HG03354 (cell line): ENCODE measurements at regions not wholly inside any gene's neighbourhood (a gene's known extent, or its start where the extent isn't known, plus 50 kb on each side); places are given as distances from the start of the nearest gene placed in this dataset.

Experiments
- ATAC-seq: cut with Tn5 transposase; IDR thresholded peaks from one replicate; pipeline ENCODE4 v1.9.1; 2021; ENCODE audit warnings: mild to moderate bottlenecking; ENCODE audit not compliant: unreplicated experiment, poor library complexity, severe bottlenecking

DNA sequence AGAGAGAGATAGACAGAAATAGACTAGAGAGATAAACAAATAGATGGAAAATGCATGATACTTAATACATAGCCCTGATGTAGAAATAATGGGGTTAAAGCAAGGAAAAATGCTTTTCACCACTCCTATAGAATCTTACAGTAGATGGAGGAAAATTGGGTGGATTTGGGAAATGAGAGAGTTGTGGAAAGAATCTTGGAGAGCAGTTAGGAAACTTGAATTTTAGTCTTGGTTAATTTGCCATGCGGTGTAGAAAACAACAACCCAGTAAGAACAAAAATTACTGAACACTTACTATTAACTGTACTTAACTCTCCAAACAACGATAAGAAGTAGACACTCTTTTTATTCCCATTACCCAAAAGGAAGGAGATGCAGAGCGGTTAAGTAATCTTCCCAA is 329.8 kb downstream of the ZNF608 start:
- no peak for ATAC-seq

GRCh38 chr5:124414973-124415372 is 331.5 kb downstream of the ZNF608 start:
- ATAC-seq: no peak

DNA sequence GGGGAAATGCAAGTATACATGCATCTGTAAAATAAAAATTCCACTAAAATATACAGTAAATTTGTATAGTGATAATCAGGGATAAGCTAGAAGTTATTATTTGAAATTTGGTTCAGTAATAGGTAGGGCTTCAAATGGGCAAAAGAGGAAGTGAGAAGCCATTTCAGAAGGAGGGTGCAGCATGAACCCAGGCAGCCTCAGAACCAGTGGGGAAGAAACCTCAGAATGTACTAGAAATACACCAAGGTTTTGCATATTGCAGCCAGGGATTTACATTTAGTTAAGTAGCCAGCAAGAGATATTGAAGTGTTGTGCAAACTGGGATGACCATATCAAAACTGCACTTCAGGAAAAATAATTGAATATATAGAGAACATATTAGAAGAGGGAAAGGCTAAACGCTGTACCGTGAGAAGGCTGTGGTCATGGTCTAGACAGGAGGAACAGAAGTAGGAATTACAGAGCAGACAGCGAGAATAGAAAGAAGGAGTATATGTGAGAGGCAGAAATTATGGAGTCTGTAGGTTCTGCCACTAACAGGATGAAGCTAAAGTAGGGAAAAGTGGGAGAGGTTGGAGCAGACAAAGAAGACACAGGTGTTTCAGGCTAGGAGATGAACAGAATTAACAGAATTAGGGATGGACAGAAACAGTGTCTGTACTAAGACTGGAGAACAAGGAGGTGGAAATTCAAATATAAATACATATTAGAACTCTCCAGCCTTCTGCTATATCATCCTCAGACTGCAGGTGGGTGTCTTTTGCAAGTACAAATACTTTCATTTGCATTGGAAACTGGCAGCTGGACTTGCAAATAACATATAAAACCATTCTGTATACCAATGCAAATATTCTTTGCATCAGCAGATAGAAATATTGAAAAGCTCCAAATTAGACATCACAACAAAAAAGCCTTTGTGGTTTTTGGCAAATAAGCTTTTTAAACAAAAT is 335.6 kb downstream of the ZNF608 start:
- ATAC-seq: peak; percentile 87

DNA sequence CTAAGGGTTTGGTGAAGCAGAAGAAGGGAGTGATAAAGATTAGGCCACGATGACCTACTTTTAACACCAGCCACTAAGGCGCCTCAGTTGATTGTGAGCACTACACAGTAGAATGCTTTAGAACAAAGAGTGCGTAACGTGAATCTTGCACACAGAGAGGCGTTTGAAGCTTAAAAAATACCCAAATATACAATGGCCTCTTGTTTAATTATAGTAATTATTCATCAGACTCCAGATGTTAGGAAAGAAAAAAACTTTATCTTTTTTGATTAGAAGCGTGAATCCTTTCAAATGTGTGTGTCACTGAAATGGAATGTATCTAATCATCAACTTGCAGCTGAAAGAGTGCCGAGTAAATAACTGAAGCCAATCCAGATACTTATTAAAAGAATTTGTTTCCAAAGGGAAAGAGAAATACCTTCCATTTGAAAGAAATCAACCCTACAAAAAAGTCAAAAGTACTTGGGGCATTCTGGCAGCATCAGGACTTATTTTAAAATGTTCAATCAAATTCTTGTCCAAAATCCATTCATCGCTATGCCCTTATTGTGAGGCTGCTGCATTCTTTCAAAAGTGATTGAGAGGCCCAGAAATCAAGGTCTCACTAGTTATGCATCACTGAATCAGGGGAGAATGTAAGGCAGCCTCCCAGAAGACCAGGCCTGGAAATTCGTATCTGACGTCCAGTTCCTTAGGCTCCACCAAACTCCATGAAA is 337.5 kb downstream of the ZNF608 start:
- ATAC-seq: no peak

GRCh38 chr5:124404796-124405195 is 341.6 kb downstream of the ZNF608 start:
- ATAC-seq: no peak

GRCh38 chr5:124403281-124403680 is 343.2 kb downstream of the ZNF608 start:
- ATAC-seq: no peak

GRCh38 chr5:124402144-124402581 is 344.3 kb downstream of the ZNF608 start:
- no peak for ATAC-seq

DNA sequence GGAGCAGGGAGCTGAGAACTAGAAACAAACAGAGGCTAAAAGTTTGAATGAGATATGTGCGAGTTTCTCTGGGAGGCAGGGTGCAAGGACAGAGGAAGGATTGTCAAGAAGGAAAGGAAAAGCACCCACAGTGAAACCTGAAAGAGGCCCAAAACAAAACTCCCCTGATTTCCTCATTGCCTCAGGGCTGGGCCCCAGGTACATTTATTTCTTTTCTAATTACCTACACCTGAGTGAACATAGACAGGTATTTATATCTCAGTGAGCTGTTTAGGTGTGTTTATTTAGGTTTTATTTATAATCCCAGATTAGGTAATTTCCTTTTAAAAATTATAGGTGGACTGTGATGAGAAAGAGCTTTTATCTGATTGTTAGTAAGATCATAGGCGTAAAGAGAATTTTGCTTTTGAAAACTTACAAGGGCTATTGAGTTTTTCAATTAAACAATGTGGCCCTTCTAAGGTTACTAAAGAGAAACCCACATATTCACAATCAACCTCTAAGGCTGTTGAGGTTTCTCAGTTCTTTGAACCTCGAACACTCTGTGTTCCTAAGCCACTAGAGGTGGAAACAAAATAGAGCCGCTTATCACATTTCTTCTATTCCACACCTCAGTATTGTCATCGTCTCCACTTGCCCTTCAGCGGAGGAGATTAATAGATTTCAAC is 344.8 kb downstream of the ZNF608 start:
- no peak for ATAC-seq

DNA sequence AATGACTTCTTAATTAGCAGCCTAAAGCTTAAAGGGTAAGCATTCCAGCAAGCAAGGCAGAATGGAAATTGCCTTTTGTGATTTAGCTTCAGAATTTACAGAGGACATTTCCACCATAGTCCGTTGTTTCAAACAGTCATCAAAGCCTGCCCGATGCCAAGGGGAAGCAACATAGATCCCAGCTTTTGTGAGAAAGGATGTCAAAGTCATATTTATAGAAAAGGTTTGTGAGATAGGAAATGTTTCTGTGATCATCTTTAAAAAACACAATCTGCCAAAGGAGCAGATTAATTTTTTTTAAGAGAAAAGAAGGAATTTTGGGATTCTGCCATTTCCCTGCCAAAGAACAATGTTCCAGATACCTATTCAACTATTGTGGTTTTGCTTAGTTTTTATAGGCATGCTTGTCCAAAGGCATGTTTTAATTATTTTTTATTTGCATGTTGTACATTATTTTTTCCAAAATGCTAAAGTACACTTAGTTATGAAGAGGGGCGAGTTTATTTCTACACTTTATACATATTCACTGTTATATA is 346.9 kb downstream of the ZNF608 start:
- ATAC-seq: no peak

- no peak for ATAC-seq
Observed at GRCh38 chr5:124398460-124398859, 348.0 kb downstream of the ZNF608 start.

GRCh38 chr5:124397317-124397716 is 349.1 kb downstream of the ZNF608 start:
- no peak for ATAC-seq

DNA sequence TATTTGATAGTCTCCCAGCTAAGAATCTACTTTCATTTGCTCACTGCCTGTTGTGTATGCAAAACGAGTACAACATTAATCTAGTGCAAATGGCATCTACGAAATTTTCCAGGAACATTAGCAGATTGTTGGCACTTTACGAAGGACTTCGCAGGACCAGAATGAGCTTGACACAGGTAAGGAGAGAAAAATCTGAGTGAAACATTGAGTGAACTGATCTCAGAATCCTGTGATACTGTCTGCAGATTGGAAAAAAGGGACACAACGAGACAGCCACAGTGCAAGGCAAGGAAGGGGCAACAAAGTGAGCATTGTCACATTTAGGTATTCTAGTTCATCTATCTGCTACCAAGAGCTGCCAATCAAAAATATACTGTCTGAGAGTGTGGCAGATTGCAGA is 350.5 kb downstream of the ZNF608 start:
- ATAC-seq: no peak

GRCh38 chr5:124395287-124395686 is 351.2 kb downstream of the ZNF608 start:
- ATAC-seq: no peak

GRCh38 chr5:124394700-124395245 is 351.7 kb downstream of the ZNF608 start:
- ATAC-seq: no peak

- no peak for ATAC-seq
Observed at GRCh38 chr5:124393584-124394379, 352.7 kb downstream of the ZNF608 start.

DNA sequence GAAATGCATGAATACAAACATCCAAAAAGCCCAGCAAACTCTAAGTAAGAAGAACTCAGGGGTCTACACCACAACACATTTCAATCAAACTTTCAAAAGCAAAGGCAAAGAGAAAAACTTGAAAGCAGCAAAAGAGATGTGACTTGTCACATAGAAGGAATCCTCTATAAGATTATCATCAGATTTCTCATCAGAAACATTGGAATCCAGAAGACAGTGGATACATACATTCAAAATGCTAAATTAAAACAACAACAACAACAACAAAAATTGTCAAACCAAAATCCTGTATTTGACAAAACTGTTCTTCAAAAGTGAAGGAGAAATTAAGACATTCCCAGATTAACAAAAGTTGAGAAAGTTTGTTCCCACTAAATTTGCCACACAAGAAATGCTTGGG is 362.7 kb downstream of the ZNF608 start:
- no peak for ATAC-seq

- no peak for ATAC-seq
Observed at GRCh38 chr5:124377386-124377785, 369.1 kb downstream of the ZNF608 start.

DNA sequence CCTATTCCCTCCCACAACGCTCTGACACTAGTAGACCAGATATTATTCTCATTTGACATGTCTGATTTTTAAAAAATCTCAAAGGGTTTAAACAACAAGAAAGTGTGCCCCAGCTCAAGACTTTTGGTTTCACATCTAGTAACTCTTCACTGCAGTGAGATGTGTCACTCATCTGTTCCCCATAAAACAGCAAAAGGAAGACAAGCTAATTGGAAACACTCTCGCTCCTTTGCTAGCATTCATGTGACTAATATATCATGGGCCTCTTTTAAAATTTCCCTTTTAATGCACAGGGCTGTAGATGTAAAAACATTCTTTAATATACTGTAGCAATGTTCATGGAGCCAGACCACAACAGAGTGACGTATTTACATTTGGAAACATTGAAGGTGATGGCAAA is 372.6 kb downstream of the ZNF608 start:
- ATAC-seq: no peak

DNA sequence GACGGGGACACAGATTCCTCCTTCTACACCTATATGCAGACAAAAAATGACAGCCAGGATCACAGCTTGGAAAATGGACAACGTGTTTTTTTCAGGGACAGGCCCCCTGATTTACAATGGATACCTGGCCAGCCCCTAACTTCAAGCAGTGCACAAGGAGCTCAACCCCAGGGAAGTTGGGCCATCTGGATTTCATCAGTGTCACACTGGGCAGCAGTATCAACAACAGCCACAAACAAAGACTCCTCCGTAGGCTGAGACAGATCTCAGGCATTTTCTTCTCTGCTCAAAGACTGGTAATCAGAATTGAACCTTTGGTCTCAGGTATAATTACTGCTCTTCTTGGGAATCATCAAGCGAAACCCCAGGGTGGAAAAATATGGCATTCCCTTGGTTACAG is 374.0 kb downstream of the ZNF608 start:
- no peak for ATAC-seq
